ENCODE measurements at regions not wholly inside any gene's neighbourhood (a gene's known extent, or its start where the extent isn't known, plus 50 kb on each side); places are given as distances from the start of the nearest gene placed in this dataset.
A peak's percentile ranks its signal among the peaks of the same experiment; 100 is the strongest.

DNA sequence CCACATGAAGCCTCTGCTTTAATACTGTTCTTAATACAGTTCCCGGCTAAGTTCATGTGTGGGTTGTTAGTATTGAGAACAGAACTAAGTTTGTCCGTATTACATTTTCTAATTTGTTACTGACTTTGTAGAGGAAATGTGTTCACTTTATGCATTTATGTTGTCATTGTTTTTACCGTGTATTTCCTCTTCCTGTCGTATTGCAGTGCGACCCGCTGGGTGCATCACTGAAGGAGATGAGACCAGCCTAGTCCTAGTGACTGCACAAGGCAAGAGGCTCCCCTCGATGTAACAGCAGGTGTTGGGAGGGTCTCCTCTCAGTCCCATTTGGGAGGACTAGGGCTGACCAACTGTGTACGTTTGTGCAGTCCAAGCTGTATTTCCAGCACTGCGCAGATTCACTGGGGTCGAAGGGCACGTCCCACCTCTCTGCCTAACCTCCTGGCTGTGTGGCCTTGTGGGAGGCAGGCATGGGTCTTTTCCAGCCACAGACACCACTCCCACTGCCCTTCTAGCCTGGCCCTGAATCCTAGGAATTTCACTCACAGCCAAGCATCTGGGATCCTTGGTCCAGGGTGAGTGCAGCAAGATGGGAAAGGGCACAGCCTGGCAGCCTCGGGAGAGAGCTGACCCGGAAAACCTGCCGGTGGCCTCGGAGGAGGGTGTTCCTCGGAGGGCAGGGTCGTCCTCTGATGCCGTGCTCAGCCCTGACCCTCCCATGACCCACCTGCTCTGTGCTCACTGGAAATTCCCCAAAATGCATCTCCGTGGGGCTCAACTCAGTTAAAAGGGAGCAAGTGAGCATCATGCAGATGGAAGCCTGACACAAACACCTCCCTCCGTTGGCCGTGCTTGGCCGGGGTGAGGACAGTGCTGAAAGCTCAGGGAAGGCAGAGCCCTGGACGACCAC lies 63.9 kb upstream of the FAM20C start:
- no peak for DNase-seq
- Histone ChIP-seq H3K36me3 (ENCODE audit: control insufficient read depth in 1 of 2, insufficient read depth in 2 of 2, low read length in 2 of 2) (no peaks in the 10 kb centered on the region), H3K14ac (ENCODE audit: low read length) (no peak overlapping the region), H4K91ac (ENCODE audit: low read depth, low read length) (no peak overlapping the region), H3K9ac (ENCODE audit: low read length) (no peak overlapping the region), H3K4me3 (ENCODE audit: low read depth, low read length) (no peak overlapping the region), H3K4ac (ENCODE audit: low read depth, low read length) (no peak overlapping the region), H3K9me3 (ENCODE audit: insufficient read depth, low read depth, low read length) (no peaks in the 10 kb centered on the region), H2BK5ac (ENCODE audit: low read depth, low read length, poor library complexity) (no peak overlapping the region), H2BK12ac (ENCODE audit: low read length) (no peak overlapping the region), H3K79me2 (ENCODE audit: control insufficient read depth, insufficient read depth, low read length, poor library complexity) (no peaks in the 10 kb centered on the region), H4K12ac (ENCODE audit: low read depth, low read length) (no peak overlapping the region), H2AFZ (ENCODE audit: insufficient read depth, low read length, poor library complexity) (no peak overlapping the region), H3K23ac (ENCODE audit: low read length) (no peak overlapping the region), H2AK5ac (ENCODE audit: low read length) (no peak overlapping the region), H3K4me2 (ENCODE audit: low read length) (no peak overlapping the region), H3K27ac (ENCODE audit: low read depth, low read length) (no peak overlapping the region), H4K8ac (ENCODE audit: low read depth, low read length) (no peak overlapping the region), H2BK120ac (ENCODE audit: insufficient read depth, low read length, poor library complexity) (no peak overlapping the region), H3K79me1 (ENCODE audit: low read length) (no peaks in the 10 kb centered on the region), H3K4me1 (ENCODE audit: control insufficient read depth in 1 of 2, insufficient read depth in 2 of 2, low read length in 2 of 2) (no peaks in the 10 kb centered on the region), H3K18ac (ENCODE audit: low read length) (no peak overlapping the region), H3K27me3 (ENCODE audit: insufficient read depth, low read length) (no peaks in the 10 kb centered on the region)
- WGBS (ENCODE audit: extremely low coverage, insufficient coverage, insufficient read length): no CpG with 5 or more reads among the region's 23 CpGs

DNA sequence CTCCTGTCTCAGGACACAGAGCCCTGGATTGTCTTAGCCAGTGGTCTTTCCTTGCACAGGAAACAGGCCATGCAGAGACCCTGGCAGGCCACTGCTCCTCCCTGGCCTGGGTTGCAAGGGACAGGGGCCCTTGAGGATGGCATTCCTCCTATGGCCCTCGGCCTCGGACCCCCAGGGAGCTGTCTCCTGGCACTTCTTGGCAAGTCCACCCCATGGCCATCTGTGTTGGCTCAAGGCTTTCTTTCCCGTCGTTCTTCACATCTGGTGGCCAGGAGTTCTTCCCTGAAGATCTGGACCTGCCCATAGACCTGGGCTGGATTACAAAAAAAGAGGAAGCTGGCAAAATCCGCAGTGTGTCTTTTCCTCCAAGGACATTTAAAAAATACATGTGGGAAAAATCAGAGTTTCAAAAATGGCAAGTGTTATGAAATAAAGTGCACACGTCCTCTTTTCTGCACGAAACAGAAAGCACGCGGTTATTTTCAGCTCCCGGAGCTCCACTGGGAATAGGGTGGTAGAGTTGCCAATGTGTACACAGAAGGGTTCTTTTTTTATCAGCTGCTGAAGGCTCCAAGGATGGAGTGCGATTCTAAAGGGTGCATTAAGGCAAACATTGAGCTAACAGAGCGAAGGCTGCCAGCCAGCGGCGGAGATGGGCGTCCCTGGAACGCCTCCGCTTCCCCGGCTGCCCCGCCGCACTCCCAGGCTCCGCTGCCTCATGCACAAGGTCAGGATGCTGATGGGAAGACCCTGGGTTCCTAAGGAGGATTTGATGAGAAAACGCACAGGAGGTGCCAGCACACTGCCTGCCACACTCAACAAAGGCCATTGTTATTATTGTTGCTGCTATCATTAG lies 62.8 kb upstream of the FAM20C start:
- no peak overlapping the region for H3K4me3 ChIP-seq (ENCODE audit: low read depth, low read length)
- no peaks in the 10 kb centered on the region for H3K79me2 ChIP-seq (ENCODE audit: control insufficient read depth, insufficient read depth, low read length, poor library complexity)
- no peak overlapping the region for H2BK5ac ChIP-seq (ENCODE audit: low read depth, low read length, poor library complexity)
- H3K27ac ChIP-seq (ENCODE audit: low read depth, low read length): no peak overlapping the region
- H2BK12ac ChIP-seq (ENCODE audit: low read length): no peak overlapping the region
- no peaks in the 10 kb centered on the region for H3K4me1 ChIP-seq (ENCODE audit: control insufficient read depth in 1 of 2, insufficient read depth in 2 of 2, low read length in 2 of 2)
- H2BK120ac ChIP-seq (ENCODE audit: insufficient read depth, low read length, poor library complexity): no peak overlapping the region
- H3K14ac ChIP-seq (ENCODE audit: low read length): no peak overlapping the region
- no peak overlapping the region for H4K12ac ChIP-seq (ENCODE audit: low read depth, low read length)
- no peak overlapping the region for H2AK5ac ChIP-seq (ENCODE audit: low read length)
- no CpG with 5 or more reads among the region's 22 CpGs for WGBS (ENCODE audit: extremely low coverage, insufficient coverage, insufficient read length)
- H3K36me3 ChIP-seq (ENCODE audit: control insufficient read depth in 1 of 2, insufficient read depth in 2 of 2, low read length in 2 of 2): no peaks in the 10 kb centered on the region
- no peak overlapping the region for H2AFZ ChIP-seq (ENCODE audit: insufficient read depth, low read length, poor library complexity)
- peak in 1 of 2 donors; percentile 4 for DNase-seq
- no peaks in the 10 kb centered on the region for H3K79me1 ChIP-seq (ENCODE audit: low read length)
- H3K9ac ChIP-seq (ENCODE audit: low read length): no peak overlapping the region
- H3K27me3 ChIP-seq (ENCODE audit: insufficient read depth, low read length): no peaks in the 10 kb centered on the region
- no peak overlapping the region for H3K23ac ChIP-seq (ENCODE audit: low read length)
- H3K18ac ChIP-seq (ENCODE audit: low read length): no peak overlapping the region
- no peaks in the 10 kb centered on the region for H3K9me3 ChIP-seq (ENCODE audit: insufficient read depth, low read depth, low read length)
- no peak overlapping the region for H3K4me2 ChIP-seq (ENCODE audit: low read length)
- no peak overlapping the region for H4K8ac ChIP-seq (ENCODE audit: low read depth, low read length)
- H4K91ac ChIP-seq (ENCODE audit: low read depth, low read length): no peak overlapping the region
- no peak overlapping the region for H3K4ac ChIP-seq (ENCODE audit: low read depth, low read length)

DNA sequence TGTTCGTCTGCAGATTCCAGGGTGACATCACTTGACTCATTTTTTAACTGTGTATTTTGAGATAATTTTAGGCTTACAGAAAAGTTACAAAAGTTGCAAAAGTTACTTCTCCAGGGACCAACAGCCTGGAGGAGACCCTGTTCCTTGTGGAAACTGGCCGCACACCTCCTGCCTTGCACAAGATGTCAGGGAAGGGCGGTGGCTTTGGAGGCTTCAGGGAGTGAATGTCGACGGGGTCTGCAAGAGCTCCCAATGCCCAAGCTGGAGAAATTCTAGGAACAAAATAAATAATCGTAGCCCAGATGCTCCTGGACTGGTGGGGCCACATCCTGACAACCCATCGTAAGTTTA lies 62.2 kb upstream of the FAM20C start:
- no peak overlapping the region for H4K91ac ChIP-seq (ENCODE audit: low read depth, low read length)
- H4K12ac ChIP-seq (ENCODE audit: low read depth, low read length): no peak overlapping the region
- no peak overlapping the region for H2AK5ac ChIP-seq (ENCODE audit: low read length)
- H2BK5ac ChIP-seq (ENCODE audit: low read depth, low read length, poor library complexity): no peak overlapping the region
- H3K4me2 ChIP-seq (ENCODE audit: low read length): no peak overlapping the region
- no peak overlapping the region for H3K9ac ChIP-seq (ENCODE audit: low read length)
- no peaks in the 10 kb centered on the region for H3K4me1 ChIP-seq (ENCODE audit: control insufficient read depth in 1 of 2, insufficient read depth in 2 of 2, low read length in 2 of 2)
- no peaks in the 10 kb centered on the region for H3K9me3 ChIP-seq (ENCODE audit: insufficient read depth, low read depth, low read length)
- H3K18ac ChIP-seq (ENCODE audit: low read length): no peak overlapping the region
- H3K27me3 ChIP-seq (ENCODE audit: insufficient read depth, low read length): no peaks in the 10 kb centered on the region
- no peak overlapping the region for H3K23ac ChIP-seq (ENCODE audit: low read length)
- no peaks in the 10 kb centered on the region for H3K36me3 ChIP-seq (ENCODE audit: control insufficient read depth in 1 of 2, insufficient read depth in 2 of 2, low read length in 2 of 2)
- H4K8ac ChIP-seq (ENCODE audit: low read depth, low read length): no peak overlapping the region
- no peak overlapping the region for H3K4me3 ChIP-seq (ENCODE audit: low read depth, low read length)
- no peak for DNase-seq
- H3K79me2 ChIP-seq (ENCODE audit: control insufficient read depth, insufficient read depth, low read length, poor library complexity): no peaks in the 10 kb centered on the region
- H3K79me1 ChIP-seq (ENCODE audit: low read length): no peaks in the 10 kb centered on the region
- H3K4ac ChIP-seq (ENCODE audit: low read depth, low read length): no peak overlapping the region
- H2AFZ ChIP-seq (ENCODE audit: insufficient read depth, low read length, poor library complexity): no peak overlapping the region
- no peak overlapping the region for H2BK120ac ChIP-seq (ENCODE audit: insufficient read depth, low read length, poor library complexity)
- H3K14ac ChIP-seq (ENCODE audit: low read length): no peak overlapping the region
- no peak overlapping the region for H3K27ac ChIP-seq (ENCODE audit: low read depth, low read length)
- WGBS (ENCODE audit: extremely low coverage, insufficient coverage, insufficient read length): no CpG with 5 or more reads among the region's 7 CpGs
- H2BK12ac ChIP-seq (ENCODE audit: low read length): no peak overlapping the region

DNA sequence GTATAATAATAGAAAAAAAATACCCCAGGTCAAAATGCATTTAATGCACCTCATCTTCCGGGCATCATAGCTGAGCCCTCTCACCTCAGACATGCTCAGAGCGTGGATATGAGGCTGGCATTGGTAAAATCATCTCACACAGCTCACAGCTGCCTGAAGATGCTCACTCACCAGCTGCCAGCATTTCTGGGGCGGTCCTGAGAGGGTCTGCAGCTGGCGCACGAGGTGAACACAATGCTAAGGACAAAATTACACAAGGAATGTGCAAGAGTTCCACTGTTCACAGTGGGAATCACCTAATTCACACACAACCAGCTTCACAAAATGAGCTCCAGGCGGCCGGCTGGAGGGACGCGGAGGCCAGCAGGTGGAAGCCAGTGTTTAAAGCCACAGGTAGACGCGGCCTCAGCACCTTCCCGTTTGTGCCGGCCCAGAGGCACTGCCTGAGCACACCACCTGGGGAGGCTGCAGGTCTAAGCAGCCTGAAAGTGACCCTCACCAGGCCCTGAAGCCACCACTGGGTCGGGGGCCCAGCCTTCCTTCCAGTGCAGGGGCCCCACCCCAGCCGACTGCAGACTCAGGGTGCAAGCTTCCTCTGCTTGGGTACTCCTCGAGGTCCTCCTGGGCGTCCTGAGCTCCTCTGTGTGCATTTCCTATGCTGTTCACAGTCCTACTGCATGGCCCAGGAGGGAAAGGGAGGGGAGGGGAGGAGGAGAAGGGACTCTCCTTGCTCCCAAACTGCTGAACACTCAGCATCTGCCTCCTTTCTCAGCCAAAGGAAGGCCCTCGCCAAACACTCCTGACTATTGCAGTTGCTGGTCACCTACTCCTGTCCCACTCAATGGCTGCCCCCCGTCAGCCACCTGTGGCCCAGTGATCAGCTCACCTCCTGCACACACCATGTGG lies 61.2 kb upstream of the FAM20C start:
- no peak overlapping the region for H3K4ac ChIP-seq (ENCODE audit: low read depth, low read length)
- WGBS (ENCODE audit: extremely low coverage, insufficient coverage, insufficient read length): no CpG with 5 or more reads among the region's 19 CpGs
- no peak overlapping the region for H2AFZ ChIP-seq (ENCODE audit: insufficient read depth, low read length, poor library complexity)
- H4K8ac ChIP-seq (ENCODE audit: low read depth, low read length): no peak overlapping the region
- no peak overlapping the region for H2BK12ac ChIP-seq (ENCODE audit: low read length)
- H2BK5ac ChIP-seq (ENCODE audit: low read depth, low read length, poor library complexity): no peak overlapping the region
- H3K9me3 ChIP-seq (ENCODE audit: insufficient read depth, low read depth, low read length): no peaks in the 10 kb centered on the region
- DNase-seq: no peak
- H3K9ac ChIP-seq (ENCODE audit: low read length): no peak overlapping the region
- H4K12ac ChIP-seq (ENCODE audit: low read depth, low read length): no peak overlapping the region
- H2BK120ac ChIP-seq (ENCODE audit: insufficient read depth, low read length, poor library complexity): no peak overlapping the region
- no peak overlapping the region for H3K23ac ChIP-seq (ENCODE audit: low read length)
- H3K27ac ChIP-seq (ENCODE audit: low read depth, low read length): no peak overlapping the region
- no peak overlapping the region for H3K18ac ChIP-seq (ENCODE audit: low read length)
- H3K14ac ChIP-seq (ENCODE audit: low read length): no peak overlapping the region
- no peak overlapping the region for H4K91ac ChIP-seq (ENCODE audit: low read depth, low read length)
- H3K4me3 ChIP-seq (ENCODE audit: low read depth, low read length): peak overlapping the region; percentile 12
- H3K4me2 ChIP-seq (ENCODE audit: low read length): no peak overlapping the region
- no peaks in the 10 kb centered on the region for H3K36me3 ChIP-seq (ENCODE audit: control insufficient read depth in 1 of 2, insufficient read depth in 2 of 2, low read length in 2 of 2)
- H3K79me1 ChIP-seq (ENCODE audit: low read length): no peaks in the 10 kb centered on the region
- no peak overlapping the region for H2AK5ac ChIP-seq (ENCODE audit: low read length)
- H3K79me2 ChIP-seq (ENCODE audit: control insufficient read depth, insufficient read depth, low read length, poor library complexity): no peaks in the 10 kb centered on the region
- no peaks in the 10 kb centered on the region for H3K4me1 ChIP-seq (ENCODE audit: control insufficient read depth in 1 of 2, insufficient read depth in 2 of 2, low read length in 2 of 2)
- H3K27me3 ChIP-seq (ENCODE audit: insufficient read depth, low read length): no peaks in the 10 kb centered on the region

Measured in trophoblast cell (in vitro differentiated cells and primary cell).